Neuron (in vitro differentiated cells): ENCODE measurements at regions not wholly inside any gene's neighbourhood (a gene's known extent, or its start where the extent isn't known, plus 50 kb on each side); places are given as distances from the start of the nearest gene placed in this dataset.
"Not testable (repeated sequence)": the region's sequence is repeated elsewhere in the genome, so short reads cannot be mapped to it uniquely, and the experiment has no call there.

ENCODE experiments used
- H2AFZ ChIP-seq: one replicate; pipeline ENCODE4 v1.6.1; 2013; ENCODE audit warnings: low read depth, mild to moderate bottlenecking, inconsistent platforms, low read length, moderate library complexity
- H3K27me3 ChIP-seq: one replicate; pipeline ENCODE4 v1.6.1; 2013; ENCODE audit warnings: low read length; ENCODE audit not compliant: insufficient read depth
- H3K36me3 ChIP-seq: one replicate; pipeline ENCODE4 v1.6.1; 2013; ENCODE audit warnings: low read length; ENCODE audit not compliant: insufficient read depth
- H3K4me1 ChIP-seq: one replicate; pipeline ENCODE4 v1.6.1; 2013; ENCODE audit warnings: low read length; ENCODE audit not compliant: insufficient read depth
- H3K4me3 ChIP-seq: 2 replicates; pipeline ENCODE4 v1.5.1; 2013; ENCODE audit warnings: mild to moderate bottlenecking, low read length, moderate library complexity
- H3K9me3 ChIP-seq: one replicate; pipeline ENCODE4 v1.6.1; 2013; ENCODE audit warnings: low read length

DNA sequence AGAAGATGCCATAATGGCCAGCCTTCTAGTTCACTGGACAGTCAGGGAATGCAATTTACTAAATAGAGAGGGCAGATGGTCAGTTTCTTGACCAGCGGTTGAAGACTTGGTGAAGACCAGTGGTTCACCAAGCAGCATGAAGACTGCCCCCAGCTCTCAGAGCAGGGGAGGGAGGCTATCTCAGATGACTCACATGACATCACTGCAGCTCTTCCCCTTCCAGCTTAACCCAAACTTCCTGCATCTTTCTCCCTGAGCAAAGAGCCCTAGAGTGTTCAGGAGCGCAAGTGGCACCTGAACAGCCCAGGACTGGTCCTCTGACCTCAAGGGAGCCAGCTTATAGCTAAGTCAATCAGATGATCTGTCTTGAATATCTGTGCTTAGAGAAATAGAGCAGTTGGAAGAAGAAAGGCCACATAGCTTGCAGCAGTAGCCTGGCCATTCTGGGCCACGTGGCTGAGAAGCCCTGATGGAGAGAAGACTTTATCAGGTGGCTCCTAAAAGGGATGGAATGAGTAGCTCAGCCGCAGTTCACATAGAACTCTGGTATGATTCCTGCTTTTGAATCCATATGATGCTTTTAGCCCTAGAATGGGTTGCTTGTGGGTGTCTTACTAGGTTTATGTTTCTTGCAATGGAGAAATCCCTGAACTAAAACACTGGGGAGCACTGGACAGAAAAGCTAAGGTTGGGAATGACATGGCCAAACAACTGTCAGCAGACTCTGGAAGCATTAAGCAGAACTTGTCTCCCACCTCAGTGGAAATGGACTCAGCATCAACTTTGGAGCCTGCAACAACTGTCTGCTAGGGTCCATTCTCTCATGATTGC, 392.1 kb upstream of the CCL2 start:
- Histone ChIP-seq H2AFZ (no peak overlapping the region), H3K9me3 (no peaks in the 10 kb centered on the region), H3K36me3 (no peaks in the 10 kb centered on the region), H3K4me1 (no peaks in the 10 kb centered on the region), H3K4me3 (no peak overlapping the region), H3K27me3 (no peaks in the 10 kb centered on the region)

- no peaks in the 10 kb centered on the region for H3K36me3 ChIP-seq
Measured at GRCh38 chr17:33864758-33865229, 390.3 kb upstream of the CCL2 start.

GRCh38 chr17:33868899-33869298, 386.2 kb upstream of the CCL2 start:
- Histone ChIP-seq H3K36me3 (no peaks in the 10 kb centered on the region), H3K9me3 (no peaks in the 10 kb centered on the region), H3K27me3 (no peaks in the 10 kb centered on the region), H3K4me3 (no peak overlapping the region), H2AFZ (no peak overlapping the region), H3K4me1 (no peaks in the 10 kb centered on the region)

More at GRCh38 chr17:33864758-33865229, 390.3 kb upstream of the CCL2 start:
- H3K4me1 ChIP-seq = no peaks in the 10 kb centered on the region
- no peaks in the 10 kb centered on the region for H3K27me3 ChIP-seq
- H2AFZ ChIP-seq = no peak overlapping the region
- no peak overlapping the region for H3K4me3 ChIP-seq
- no peaks in the 10 kb centered on the region for H3K9me3 ChIP-seq

GRCh38 chr17:33870936-33871335, 384.1 kb upstream of the CCL2 start:
- H2AFZ ChIP-seq = no peak overlapping the region
- no peaks in the 10 kb centered on the region for H3K4me1 ChIP-seq
- H3K36me3 ChIP-seq = no peaks in the 10 kb centered on the region
- no peaks in the 10 kb centered on the region for H3K9me3 ChIP-seq
- no peak overlapping the region for H3K4me3 ChIP-seq
- no peaks in the 10 kb centered on the region for H3K27me3 ChIP-seq

GRCh38 chr17:33871720-33872540, 383.2 kb upstream of the CCL2 start:
- Histone ChIP-seq H3K27me3 (no peaks in the 10 kb centered on the region), H3K9me3 (no peaks in the 10 kb centered on the region), H3K36me3 (no peaks in the 10 kb centered on the region), H3K4me3 (no peak overlapping the region), H3K4me1 (no peaks in the 10 kb centered on the region), H2AFZ (no peak overlapping the region)

DNA sequence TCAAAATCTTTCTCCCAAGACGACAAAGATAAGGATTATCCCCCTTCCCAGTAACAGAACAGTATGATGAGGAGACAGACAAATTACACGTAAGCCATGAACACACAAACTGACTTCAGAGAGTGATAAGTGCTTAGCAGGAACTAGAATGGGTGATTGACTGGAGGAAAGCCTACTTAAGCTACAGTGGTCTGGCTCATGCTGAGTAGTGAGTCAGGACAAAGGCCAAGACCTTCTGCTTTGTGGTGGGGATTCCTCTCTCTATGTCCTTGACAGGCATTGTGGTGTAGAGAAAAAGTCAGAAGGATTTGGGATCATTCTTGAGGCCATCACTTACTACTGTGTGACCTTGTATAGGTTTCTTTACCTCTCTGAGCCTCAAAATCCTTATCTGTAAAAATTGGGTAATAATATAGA, 381.9 kb upstream of the CCL2 start:
- H3K36me3 ChIP-seq = no peaks in the 10 kb centered on the region
- H3K27me3 ChIP-seq = no peaks in the 10 kb centered on the region
- no peaks in the 10 kb centered on the region for H3K9me3 ChIP-seq
- no peaks in the 10 kb centered on the region for H3K4me1 ChIP-seq
- H2AFZ ChIP-seq = no peak overlapping the region
- H3K4me3 ChIP-seq = no peak overlapping the region

- Histone ChIP-seq H3K9me3 (no peaks in the 10 kb centered on the region), H3K4me1 (no peaks in the 10 kb centered on the region), H3K4me3 (no peak overlapping the region), H2AFZ (no peak overlapping the region), H3K27me3 (no peaks in the 10 kb centered on the region), H3K36me3 (no peaks in the 10 kb centered on the region)
Measured at GRCh38 chr17:33874617-33875060, 380.4 kb upstream of the CCL2 start.

DNA sequence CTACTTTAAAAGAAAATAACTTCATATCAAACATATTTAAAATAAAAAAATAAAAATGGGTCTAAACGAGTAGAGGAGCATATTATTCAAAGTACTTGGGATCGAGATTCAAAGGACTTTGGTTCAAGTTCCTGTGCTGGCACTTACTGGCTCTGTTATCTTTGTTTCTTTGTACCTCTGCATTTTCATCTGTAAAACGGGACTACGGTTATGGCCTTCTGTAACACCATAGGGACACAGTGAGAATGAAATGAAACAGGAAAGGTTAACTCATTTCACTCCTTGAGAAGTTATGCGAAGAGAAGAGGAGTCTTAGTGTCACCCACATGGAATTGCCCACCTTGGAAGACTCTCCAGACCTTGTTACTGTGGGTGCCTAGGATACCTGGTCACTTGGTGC, 379.1 kb upstream of the CCL2 start:
- no peaks in the 10 kb centered on the region for H3K9me3 ChIP-seq
- no peak overlapping the region for H3K4me3 ChIP-seq
- no peaks in the 10 kb centered on the region for H3K36me3 ChIP-seq
- no peaks in the 10 kb centered on the region for H3K27me3 ChIP-seq
- no peaks in the 10 kb centered on the region for H3K4me1 ChIP-seq
- no peak overlapping the region for H2AFZ ChIP-seq

DNA sequence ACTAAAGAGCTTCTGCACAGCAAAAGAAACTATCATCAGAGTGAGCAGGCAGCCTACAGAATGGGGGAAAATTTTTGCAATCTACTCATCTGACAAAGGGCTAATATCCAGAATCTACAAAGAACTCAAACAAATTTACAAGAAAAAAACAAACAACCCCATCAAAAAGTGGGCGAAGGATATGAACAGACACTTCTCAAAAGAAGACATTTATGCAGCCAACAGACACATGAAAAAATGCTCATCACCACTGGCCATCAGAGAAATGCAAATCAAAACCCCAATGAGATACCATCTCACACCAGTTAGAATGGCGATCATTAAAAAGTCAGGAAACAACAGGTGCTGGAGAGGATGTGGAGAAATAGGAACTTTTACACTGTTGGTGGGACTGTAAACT, 372.8 kb upstream of the CCL2 start:
- not testable (repeated sequence) for H3K27me3 ChIP-seq, H3K9me3 ChIP-seq, H3K4me3 ChIP-seq, H3K36me3 ChIP-seq, H3K4me1 ChIP-seq, H2AFZ ChIP-seq

- H3K9me3 ChIP-seq, H3K27me3 ChIP-seq, H3K4me3 ChIP-seq, H3K36me3 ChIP-seq, H2AFZ ChIP-seq, H3K4me1 ChIP-seq: not testable (repeated sequence)
Measured at GRCh38 chr17:33882677-33883076, 372.4 kb upstream of the CCL2 start.

GRCh38 chr17:33888455-33888854, 366.6 kb upstream of the CCL2 start:
- Histone ChIP-seq H2AFZ (no peak overlapping the region), H3K4me3 (no peak overlapping the region), H3K27me3 (no peaks in the 10 kb centered on the region), H3K9me3 (no peaks in the 10 kb centered on the region), H3K4me1 (no peaks in the 10 kb centered on the region), H3K36me3 (no peaks in the 10 kb centered on the region)

- Histone ChIP-seq H3K36me3 (no peaks in the 10 kb centered on the region), H3K4me3 (no peak overlapping the region), H3K9me3 (no peaks in the 10 kb centered on the region), H3K27me3 (no peaks in the 10 kb centered on the region), H3K4me1 (no peaks in the 10 kb centered on the region), H2AFZ (no peak overlapping the region)
Measured at GRCh38 chr17:33889040-33889439, 366.0 kb upstream of the CCL2 start.

- Histone ChIP-seq H2AFZ (no peak overlapping the region), H3K4me3 (no peak overlapping the region), H3K4me1 (no peaks in the 10 kb centered on the region), H3K36me3 (no peaks in the 10 kb centered on the region), H3K27me3 (no peaks in the 10 kb centered on the region), H3K9me3 (no peaks in the 10 kb centered on the region)
Measured at GRCh38 chr17:33889766-33890165, 365.3 kb upstream of the CCL2 start.
